GM12874 (cell line): ENCODE measurements at regions not wholly inside any gene's neighbourhood (a gene's known extent, or its start where the extent isn't known, plus 50 kb on each side); places are given as distances from the start of the nearest gene placed in this dataset.

Source experiments
- TF ChIP-seq, protein P1 (sequence below): IDR thresholded peaks from 2 replicates; pipeline ENCODE4 v1.5.1; 2011; ENCODE audit warnings: low read depth, mild to moderate bottlenecking, control low read depth, low read length, moderate library complexity; ENCODE audit not compliant: insufficient read depth

DNA sequence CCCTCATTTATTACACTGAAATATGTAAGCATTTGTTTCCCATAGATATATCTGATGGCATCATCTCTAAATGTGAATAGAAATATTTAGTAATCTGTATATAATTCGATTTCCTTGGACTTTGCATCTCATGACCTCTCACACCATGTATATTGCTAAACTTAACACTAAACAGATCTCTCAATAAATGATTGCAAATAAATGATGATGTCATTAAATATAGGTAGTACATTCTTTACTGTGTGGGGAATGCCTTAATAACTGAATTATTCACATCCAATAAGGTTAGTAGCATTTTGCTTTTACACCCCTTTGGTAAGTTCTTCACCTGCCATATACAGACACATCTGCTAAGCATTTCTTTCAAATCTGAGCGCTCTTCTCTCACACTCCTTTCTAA is 340.5 kb downstream of the FSCB start:
- TF ChIP-seq, protein P1, sequence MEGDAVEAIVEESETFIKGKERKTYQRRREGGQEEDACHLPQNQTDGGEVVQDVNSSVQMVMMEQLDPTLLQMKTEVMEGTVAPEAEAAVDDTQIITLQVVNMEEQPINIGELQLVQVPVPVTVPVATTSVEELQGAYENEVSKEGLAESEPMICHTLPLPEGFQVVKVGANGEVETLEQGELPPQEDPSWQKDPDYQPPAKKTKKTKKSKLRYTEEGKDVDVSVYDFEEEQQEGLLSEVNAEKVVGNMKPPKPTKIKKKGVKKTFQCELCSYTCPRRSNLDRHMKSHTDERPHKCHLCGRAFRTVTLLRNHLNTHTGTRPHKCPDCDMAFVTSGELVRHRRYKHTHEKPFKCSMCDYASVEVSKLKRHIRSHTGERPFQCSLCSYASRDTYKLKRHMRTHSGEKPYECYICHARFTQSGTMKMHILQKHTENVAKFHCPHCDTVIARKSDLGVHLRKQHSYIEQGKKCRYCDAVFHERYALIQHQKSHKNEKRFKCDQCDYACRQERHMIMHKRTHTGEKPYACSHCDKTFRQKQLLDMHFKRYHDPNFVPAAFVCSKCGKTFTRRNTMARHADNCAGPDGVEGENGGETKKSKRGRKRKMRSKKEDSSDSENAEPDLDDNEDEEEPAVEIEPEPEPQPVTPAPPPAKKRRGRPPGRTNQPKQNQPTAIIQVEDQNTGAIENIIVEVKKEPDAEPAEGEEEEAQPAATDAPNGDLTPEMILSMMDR = no peak

DNA sequence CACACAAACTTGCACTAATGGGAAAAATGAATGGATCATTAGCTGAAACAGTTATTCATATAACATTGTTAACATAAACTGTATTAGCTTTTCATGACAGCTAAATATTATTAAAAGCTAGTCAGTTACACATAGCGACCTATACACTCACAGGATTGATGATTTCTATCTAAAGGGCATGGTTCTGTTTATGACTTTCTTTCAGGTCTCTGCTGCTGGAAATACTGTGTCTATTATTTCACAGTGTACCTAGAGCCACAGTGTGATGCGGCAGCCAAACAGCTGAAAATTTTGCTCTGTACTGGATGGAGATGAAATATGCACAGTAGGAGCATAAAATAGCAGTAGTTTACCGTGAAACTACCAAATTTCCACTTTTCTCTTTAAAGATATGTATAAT is 341.1 kb downstream of the FSCB start:
- TF ChIP-seq, protein P1 = no peak

DNA sequence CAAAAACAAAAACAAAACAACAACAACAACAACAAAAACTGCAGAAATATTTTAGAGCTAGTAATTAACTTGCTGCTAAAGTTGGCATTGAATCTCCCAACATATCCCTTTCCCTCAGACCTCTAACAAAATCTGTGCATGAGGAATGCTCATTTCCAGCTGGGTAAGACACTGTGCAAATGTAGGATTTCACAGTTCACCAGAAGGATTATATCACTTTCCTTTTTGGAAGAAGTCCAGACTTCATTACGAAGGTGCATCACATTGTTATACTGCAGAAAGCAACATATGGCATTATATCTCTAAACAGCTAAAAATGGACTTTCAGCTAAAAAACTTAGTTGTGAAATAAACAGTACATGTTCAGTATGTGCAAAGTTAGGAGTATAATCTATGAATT is 341.8 kb downstream of the FSCB start:
- TF ChIP-seq, protein P1 = no peak

DNA sequence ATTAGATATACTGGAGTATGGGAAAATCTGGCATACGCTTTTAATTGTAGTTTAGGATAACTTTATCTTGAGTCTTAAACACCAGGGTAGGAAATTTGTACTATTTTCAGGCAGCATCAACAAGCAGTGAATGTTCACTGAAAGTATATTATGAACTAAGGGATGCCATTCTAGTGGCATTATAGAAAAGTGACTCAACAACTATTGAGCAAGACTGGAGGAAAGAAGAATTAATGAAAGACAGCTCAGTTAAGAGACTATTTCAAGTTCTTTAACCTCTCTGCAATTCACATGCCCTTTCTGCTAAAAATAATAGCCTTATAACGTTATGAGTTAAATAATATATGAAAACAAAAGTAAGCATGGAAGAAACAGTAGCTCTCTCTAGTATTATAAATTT is 343.1 kb downstream of the FSCB start:
- TF ChIP-seq, protein P1 = no peak

DNA sequence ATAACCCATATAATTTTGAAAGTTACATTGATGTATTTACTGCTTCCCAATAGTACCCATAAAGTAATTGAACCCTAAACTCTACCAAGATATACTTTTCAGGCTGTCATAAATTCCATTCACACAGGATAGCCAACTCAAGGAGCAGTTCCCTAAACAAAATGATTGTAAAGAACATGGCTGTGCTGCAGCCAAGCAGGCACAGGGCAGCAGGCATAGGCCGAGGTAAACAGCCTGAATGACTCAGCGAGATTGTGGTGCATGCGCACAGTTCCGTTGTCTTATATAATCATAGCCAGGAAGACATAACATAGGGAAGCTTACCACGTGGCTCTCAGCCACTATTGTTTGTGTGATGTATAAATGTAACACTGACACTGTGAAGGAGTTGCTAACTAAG is 344.9 kb downstream of the FSCB start:
- TF ChIP-seq, protein P1 = no peak

DNA sequence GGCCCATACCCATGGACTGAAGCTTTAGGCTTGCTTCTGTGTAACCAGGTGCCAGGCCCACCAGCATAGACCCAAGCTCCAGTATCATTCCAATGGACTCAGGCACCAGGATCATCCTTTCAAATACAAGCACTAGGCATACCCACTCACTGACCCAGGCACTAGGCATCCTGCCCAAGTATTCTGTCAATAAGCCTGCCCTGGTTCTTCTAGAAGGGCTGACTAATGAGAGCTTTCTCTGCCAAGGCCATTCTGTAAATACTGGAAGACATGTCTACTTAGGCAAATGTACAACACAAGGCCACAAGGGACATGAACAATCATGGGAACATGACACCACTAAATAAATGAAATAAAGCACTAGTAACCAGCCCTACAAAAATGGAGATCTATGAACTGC is 352.2 kb downstream of the FSCB start:
- TF ChIP-seq, protein P1 = no peak

DNA sequence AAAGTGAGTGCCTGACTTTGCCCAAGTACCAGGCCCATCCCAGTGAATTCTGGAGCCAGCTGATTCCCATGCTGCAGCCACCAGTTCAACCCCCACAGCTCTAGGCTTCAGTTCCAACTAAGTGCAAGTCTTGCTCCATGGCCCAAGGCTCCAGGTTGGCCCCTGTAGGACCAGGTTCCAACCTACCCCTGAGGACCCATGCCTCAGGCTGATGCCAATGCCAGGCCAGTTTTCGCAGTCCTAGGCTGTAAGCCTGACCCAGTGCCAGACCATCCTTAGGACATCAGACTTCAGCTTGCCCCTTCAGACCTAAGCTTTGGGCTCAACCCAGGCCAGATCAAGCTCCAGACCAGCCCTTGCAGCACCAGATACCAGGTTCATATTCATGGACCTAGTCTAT is 352.6 kb downstream of the FSCB start:
- TF ChIP-seq, protein P1 = no peak

DNA sequence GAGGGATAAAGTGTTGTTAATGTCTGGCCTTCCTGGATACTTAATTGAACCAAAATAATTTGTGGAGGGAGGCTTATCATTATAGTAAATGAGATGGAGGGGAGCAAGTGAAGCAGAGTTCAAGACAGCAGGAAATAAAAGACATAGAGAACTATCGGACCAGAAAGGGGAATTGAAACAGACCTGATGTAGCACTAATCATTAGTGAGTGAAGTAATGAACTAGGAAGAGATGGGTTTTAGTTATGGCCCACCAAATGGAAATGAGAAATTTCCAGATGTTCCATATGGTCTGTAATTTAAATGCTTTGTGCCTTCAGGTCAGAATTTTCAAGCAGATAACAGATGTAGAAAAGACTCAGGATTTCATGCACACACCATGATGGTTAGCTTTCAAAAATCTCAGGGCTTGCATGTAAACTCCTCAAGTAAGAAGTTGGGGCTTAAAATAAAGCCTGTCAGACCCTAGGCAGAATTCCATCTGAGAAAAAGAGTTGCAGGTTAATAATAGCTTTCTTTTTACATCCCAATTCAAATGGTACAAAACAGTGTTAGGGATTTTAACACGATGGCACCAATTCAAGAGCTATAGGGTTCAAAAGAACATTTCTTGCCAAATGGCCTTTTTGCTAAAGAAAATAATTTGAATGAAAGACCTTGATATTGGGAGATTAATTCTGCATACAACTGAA is 355.8 kb downstream of the FSCB start:
- TF ChIP-seq, protein P1 = no peak
